ENCODE measurements at regions not wholly inside any gene's neighbourhood (a gene's known extent, or its start where the extent isn't known, plus 50 kb on each side); places are given as distances from the start of the nearest gene placed in this dataset.

GRCh38 chr19:13604902-13605586, 98.8 kb upstream of the CACNA1A start:
- DNase-seq: no peak

DNA sequence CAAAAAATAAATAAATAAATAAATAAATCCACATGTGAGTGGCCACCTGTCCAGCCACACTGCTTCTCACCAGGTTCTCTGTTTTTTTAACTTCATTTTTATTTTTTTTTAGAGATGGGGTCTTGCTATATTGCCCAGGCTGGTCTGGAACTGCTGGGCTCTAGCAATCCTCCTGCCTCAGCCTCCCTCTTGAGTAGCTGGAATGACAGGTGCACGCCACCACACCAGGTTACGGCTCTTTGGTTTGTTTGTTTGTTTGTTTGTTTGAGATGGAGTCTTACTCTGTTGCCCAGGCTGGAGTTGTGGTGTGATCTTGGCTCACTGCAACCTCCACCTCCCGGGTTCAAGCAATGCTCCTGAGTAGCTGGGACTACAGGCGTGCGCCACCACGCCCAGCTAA, 94.5 kb upstream of the CACNA1A start:
- no peak for DNase-seq

GRCh38 chr19:13600091-13600490, 93.8 kb upstream of the CACNA1A start:
- DNase-seq: no peak

DNA sequence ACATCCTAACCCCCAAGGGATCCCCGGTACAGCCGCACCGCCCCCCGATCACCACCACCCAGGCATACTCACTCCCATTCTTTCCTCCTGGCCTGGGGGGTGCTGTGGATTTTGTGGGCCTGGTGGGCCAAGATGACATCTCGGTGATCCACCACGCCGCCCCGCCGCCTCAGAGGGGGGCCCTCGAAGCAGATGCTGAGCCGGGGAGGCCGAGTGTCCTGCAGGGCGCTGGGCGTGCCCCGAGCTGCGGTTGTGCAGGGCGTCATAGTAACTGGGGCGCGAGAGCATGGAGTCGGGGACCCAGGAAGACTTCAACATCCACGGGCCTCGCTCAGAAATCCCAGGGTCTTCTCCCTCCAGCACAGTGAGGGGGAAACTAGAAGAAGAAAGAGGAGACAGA, 93.4 kb upstream of the CACNA1A start:
- no peak for DNase-seq

- DNase-seq: no peak
These were observed 91.8 kb upstream of the CACNA1A start for GRCh38 chr19:13598098-13598497.

DNA sequence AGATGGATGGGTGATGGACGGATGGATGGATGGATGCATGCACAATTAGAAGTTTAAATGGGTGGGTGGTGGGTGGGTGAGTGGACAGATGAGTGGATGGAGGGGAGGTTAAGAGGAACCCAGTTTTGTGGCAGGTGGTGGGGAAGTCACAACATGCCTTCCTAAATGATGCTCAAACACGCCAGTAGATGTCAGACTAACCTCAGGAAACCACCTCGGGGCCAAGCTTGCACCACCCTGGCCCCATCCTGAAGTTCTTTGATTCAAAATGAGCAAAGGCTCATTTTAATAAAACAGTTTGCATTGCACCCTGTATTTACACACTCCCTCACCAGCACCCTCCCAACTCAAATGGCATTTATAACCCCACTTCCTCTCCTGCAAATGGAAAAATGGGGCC, 91.4 kb upstream of the CACNA1A start:
- DNase-seq: peak; percentile 28

DNA sequence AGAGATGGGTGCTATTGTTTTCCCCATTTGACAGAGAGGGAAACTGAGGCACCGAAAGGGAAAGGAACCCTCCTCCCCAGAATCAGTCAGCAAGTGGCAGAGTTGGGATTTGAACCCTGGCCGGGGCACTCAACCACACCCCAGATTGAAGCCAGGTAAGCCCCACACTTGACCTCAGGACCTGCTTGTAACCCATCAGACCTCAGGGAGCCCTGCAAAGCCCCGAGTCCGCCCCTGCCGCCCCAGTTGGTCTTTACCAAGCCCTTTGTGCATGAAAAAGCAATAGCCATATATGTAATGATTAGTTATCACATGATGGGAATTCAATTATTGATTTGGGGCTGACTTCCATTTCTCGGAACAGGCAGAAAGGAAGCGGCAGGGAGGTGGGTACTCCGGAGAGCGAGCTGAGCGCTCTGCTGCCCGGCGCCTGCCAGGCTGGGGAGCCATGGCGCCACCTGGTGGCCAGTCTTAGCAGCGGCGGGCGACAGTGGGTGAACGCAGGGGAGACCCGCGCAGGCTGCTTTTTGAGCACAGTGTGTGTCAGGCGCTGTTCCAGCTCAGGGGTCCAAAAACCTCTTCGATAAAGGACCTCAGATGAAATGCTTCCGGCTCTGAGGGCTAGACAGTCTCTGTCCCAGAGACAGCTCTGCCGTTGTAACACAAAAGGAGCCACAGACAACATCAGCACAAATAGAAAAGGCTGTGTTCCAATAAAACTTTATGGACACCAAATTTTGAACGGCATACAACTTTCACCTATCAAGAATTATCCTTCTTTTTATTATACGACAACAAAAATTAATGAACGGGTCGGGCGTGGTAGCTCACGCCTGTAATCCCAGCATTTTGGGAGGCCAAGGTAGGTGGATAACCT, 82.9 kb upstream of the CACNA1A start:
- DNase-seq: peak; percentile 64

DNA sequence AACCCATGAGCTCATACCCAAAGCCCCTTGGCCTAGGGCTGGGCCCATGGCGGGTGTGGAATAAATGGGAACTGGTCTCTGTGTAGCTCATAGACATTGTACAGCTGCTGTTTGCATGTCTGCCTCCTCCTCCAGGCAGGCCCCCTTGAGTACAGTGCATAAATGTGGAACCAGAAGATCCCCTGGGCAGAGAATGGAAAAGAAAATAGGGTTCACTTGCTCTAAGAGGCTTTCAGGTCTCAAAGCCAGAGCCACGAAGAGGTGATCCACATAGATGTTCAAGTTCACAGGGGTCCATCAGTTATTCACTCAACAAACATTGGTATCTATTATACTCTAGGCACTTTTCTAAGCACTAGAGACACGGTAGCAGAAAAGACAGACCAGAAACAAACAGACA, 79.2 kb upstream of the CACNA1A start:
- no peak for DNase-seq

DNA sequence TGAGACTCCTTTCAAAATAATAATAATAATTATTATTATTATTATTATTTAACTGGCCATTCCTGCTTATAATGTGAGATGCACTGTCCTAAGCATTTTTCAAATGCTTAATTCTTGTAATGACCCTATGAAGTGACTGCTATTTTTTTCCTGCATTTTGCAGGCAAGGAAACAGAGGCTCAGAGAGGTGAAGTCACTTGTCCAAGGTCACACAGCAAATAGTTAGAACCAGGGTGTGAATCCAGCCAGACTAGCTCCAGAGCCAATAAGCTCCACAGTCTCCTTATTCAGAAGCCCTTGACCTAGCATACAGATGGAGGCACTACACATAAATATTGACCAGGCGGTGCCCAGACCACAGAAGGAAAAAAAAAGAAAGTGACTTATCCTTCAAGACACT, 77.5 kb upstream of the CACNA1A start:
- no peak for DNase-seq

DNA sequence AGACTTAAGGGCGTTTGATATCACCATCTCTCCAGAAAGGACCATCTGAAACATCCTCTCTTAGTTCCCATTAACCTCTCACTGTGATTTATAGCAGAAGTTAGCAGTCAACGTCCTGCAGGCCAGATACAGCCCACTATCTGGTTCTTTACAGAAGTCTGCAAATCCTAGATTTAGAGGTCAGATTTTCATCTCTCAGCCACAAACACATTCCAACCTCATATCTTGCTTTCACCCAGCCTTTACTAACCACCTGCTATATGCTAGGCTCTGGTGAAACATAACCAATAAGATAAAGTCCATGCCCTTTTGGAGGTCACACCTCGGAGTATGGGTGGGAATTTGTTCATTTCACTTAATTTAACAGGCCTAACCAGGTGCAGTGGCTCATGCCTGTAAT, 76.8 kb upstream of the CACNA1A start:
- no peak for DNase-seq

DNA sequence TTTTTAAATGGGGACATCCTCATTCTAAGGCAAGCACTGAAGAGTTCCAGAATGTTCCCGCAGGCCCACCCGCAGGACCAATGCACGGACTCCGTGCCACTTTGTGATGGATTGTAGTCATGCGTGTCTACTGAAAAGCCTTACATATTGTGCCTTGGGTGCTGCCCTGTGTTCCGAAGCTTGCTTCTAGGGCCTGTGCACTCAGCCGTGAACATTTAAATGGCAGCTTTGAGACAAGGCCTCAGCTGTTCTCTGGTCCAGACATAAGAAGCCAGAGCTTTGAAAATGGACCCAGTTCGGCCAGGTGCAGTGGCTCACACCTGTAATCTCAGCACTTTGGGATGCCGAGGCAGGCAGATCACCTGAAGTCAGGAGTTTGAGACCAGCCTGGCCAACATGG, 75.3 kb upstream of the CACNA1A start:
- DNase-seq: no peak

GRCh38 chr19:13579388-13580060, 73.2 kb upstream of the CACNA1A start:
- DNase-seq: no peak

- DNase-seq: no peak
These were observed 70.4 kb upstream of the CACNA1A start for GRCh38 chr19:13576726-13577125.

DNA sequence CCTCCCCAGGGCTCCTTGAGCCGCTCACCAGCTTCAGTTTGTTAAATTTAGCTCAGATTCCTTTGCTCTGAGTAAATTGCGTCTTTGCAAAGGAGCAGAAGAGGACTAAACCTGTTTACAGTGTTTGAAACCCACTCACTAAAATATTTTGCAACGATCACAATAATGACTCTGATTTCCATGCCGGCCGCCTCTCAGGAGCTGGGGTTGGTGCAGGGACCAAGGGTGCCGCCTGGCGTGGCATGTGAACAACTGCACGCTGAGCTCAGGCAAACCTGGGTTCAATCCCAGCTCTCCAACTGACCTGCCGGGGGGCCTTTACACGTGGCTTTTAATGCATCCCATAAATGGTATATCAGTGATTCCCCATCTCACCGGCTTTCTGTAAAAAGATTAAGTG, 68.7 kb upstream of the CACNA1A start:
- DNase-seq: no peak

DNA sequence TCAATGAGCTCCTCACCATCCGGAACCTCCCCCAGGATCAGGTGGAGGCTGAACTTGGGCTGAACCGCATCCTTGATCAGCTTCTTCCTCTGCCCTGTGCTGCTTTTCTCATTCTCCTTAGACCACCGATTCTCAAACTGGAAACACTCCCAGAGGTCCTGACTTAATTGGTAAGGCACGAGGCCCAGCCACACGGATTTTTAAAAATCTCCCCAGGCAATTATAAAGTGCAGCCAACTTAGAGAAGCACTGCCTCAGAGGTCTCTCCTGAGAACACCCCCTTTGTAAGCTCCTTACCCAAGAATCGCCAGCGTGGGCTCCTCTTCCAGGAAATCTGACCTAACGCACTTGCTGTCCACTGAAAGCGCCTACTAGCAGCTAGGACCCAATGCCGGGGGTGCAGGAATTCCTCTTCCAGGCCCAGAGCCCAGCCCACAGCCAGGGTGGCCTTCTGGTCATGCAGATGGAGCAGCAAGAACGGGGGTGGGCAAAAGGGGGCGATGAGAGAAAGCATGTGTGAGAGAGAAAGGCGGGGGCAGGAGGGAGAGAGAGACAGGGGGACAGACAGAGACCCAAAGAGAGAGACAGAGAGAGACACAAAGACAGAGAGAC, 66.9 kb upstream of the CACNA1A start:
- no peak for DNase-seq

GRCh38 chr19:13561461-13561860, 55.2 kb upstream of the CACNA1A start:
- DNase-seq: no peak

DNA sequence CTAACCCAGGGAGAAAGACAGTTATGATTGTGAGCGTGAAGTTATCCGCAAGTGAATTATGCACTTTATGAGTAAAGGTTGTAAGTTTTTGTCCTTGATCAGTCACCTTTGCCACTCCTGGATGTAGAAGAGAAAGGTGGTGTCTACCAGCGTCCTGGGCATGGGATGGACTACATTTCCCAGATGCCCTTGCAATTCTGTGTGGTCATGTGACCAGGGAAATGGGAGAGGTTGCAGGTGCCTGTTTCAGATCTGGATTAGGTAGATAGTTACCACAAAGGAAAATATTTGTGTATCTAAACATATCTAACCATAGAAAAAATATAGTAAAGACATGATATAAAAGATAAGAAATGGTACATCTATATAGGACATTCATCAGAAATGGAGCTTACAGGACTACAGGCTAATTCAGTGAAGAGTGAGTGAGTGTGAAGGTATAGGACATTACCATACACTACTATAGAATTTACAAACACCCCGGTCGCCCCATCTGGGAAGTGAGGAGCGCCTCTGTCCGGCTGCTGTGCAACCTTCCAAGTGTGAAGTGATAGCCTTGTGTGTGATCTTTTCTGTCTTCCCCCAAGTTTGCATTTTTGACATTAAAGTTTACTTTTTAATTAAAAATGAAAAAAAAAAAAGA, 51.6 kb upstream of the CACNA1A start:
- no peak for DNase-seq

DNA sequence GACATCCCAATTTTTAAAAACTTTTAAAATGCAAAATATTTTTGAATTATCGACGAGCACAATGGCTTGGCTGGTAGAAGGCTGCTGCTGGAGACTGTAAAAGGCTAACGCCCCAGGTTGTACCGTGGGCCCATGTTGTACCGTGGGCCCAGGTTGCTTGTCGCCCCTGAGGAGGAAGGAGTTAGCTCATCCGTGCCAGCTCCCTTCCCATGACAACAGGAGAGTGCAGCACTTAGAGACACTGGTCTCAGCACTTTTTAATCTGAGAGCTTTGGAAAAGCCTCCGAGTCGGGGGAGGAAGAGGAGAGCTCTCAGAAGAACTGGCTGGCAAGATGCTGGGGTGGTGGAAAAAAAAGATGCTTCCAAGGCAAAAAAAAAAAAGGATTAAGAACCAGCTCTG, 50.3 kb upstream of the CACNA1A start:
- DNase-seq: no peak
